Upper lobe of right lung (tissue), 1 donor: ENCODE measurements at regions not wholly inside any gene's neighbourhood (a gene's known extent, or its start where the extent isn't known, plus 50 kb on each side); places are given as distances from the start of the nearest gene placed in this dataset.

ENCODE experiments used
- ATAC-seq: fragments of 200-7000 bp; cut with Tn5 transposase; one replicate; pipeline ENCODE4 v1.9.1; 2020; ENCODE audit warnings: mild to moderate bottlenecking, moderate library complexity
- DNase-seq: peaks from one replicate; pipeline ENCODE4 v3.0.0-alpha.2; 2020
- H3K27ac ChIP-seq: fragments of 200-600 bp; one replicate; pipeline ENCODE4 v1.8.0; 2022
- H3K27me3 ChIP-seq: fragments of 200-600 bp; one replicate; pipeline ENCODE4 v1.8.0; 2022; ENCODE audit warnings: mild to moderate bottlenecking
- H3K36me3 ChIP-seq: fragments of 200-600 bp; one replicate; pipeline ENCODE4 v1.8.0; 2022
- H3K4me1 ChIP-seq: fragments of 200-600 bp; one replicate; pipeline ENCODE4 v1.8.0; 2022
- H3K4me3 ChIP-seq: fragments of 200-600 bp; one replicate; pipeline ENCODE4 v1.8.0; 2022; ENCODE audit warnings: mild to moderate bottlenecking
- H3K9me3 ChIP-seq: fragments of 200-600 bp; one replicate; pipeline ENCODE4 v1.8.0; 2022
- CTCF ChIP-seq: fragments of 200-600 bp; IDR thresholded peaks from one replicate; pipeline ENCODE4 v1.8.0; 2022; ENCODE audit warnings: antibody characterized with exemption
- intact Hi-C: fragments of 100-400 bp; cut with DNase I; formaldehyde crosslinking; loops from one replicate; pipeline ENCODE4 v1.11.0; 2022
- donor health status: DM: no; HTN: yes; CAD: no; lungs with severe emphysema.

- ATAC-seq (peak; percentile 46), DNase-seq (no peak)
- TF ChIP-seq CTCF, result no peak
- Histone ChIP-seq H3K27ac (no peak overlapping the region), H3K36me3 (no peaks in the 10 kb centered on the region), H3K4me1 (no peaks in the 10 kb centered on the region), H3K4me3 (no peak overlapping the region), H3K9me3 (no peaks in the 10 kb centered on the region), H3K27me3 (peaks cover 11% of the 10 kb centered on the region)
- intact Hi-C loops, result no loop called here
Observed at GRCh38 chr6:208364-208763, 83.9 kb upstream of the DUSP22 start.

GRCh38 chr6:208938-209337 is 83.3 kb upstream of the DUSP22 start:
- Histone ChIP-seq H3K4me3 (no peak overlapping the region), H3K4me1 (no peaks in the 10 kb centered on the region), H3K9me3 (no peaks in the 10 kb centered on the region), H3K27me3 (peaks cover 11% of the 10 kb centered on the region), H3K36me3 (no peaks in the 10 kb centered on the region), H3K27ac (no peak overlapping the region)
- intact Hi-C loops, result no loop called here
- no peak for ATAC-seq
- DNase-seq, result no peak
- no peak for TF ChIP-seq CTCF

GRCh38 chr6:209432-210103 is 82.7 kb upstream of the DUSP22 start:
- H3K4me3 ChIP-seq, result peak overlapping the region; percentile 31
- H3K27me3 ChIP-seq, result peaks cover 11% of the 10 kb centered on the region
- TF ChIP-seq CTCF, result no peak
- no peaks in the 10 kb centered on the region for H3K9me3 ChIP-seq
- intact Hi-C loops, result no loop called here
- DNase-seq, result no peak
- no peaks in the 10 kb centered on the region for H3K4me1 ChIP-seq
- no peak overlapping the region for H3K27ac ChIP-seq
- H3K36me3 ChIP-seq, result no peaks in the 10 kb centered on the region
- ATAC-seq, result peak; percentile 10

GRCh38 chr6:210104-210456 is 82.2 kb upstream of the DUSP22 start:
- ATAC-seq (no peak), DNase-seq (no peak)
- H3K4me3 ChIP-seq, result peak overlapping the region; percentile 31
- no peaks in the 10 kb centered on the region for H3K36me3 ChIP-seq
- peaks cover 11% of the 10 kb centered on the region for H3K27me3 ChIP-seq
- no peak overlapping the region for H3K27ac ChIP-seq
- no peak for TF ChIP-seq CTCF
- intact Hi-C loops, result no loop called here
- no peaks in the 10 kb centered on the region for H3K9me3 ChIP-seq
- H3K4me1 ChIP-seq, result no peaks in the 10 kb centered on the region

- Histone ChIP-seq H3K27ac (no peak overlapping the region), H3K4me1 (no peaks in the 10 kb centered on the region), H3K36me3 (no peaks in the 10 kb centered on the region), H3K4me3 (no peak overlapping the region), H3K27me3 (peaks cover 11% of the 10 kb centered on the region), H3K9me3 (no peaks in the 10 kb centered on the region)
- DNase-seq (no peak), ATAC-seq (no peak)
- no peak for TF ChIP-seq CTCF
- intact Hi-C loops, result no loop called here
Observed at GRCh38 chr6:210778-211374, 81.4 kb upstream of the DUSP22 start.
